H9 (cell line): ENCODE measurements at regions not wholly inside any gene's neighbourhood (a gene's known extent, or its start where the extent isn't known, plus 50 kb on each side); places are given as distances from the start of the nearest gene placed in this dataset.

Source experiments
- DNase-seq: peaks from one replicate; pipeline ENCODE4 v3.0.0-alpha.2; 2017
- H2AFZ ChIP-seq: one replicate; pipeline ENCODE4 v1.6.1; 2013; ENCODE audit warnings: mild to moderate bottlenecking, low read length, control low read depth, moderate library complexity
- H2AK5ac ChIP-seq: 2 replicates; pipeline ENCODE4 v1.6.1; 2013; ENCODE audit warnings: low read length, control low read depth, mixed read lengths; ENCODE audit not compliant: insufficient read length
- H2BK120ac ChIP-seq: one replicate; pipeline ENCODE4 v1.6.1; 2013; ENCODE audit warnings: low read depth, mild to moderate bottlenecking, low read length, control low read depth, inconsistent platforms; ENCODE audit not compliant: poor library complexity, severe bottlenecking
- H2BK12ac ChIP-seq: 2 replicates; pipeline ENCODE4 v1.6.1; 2013; ENCODE audit warnings: low read length, control low read depth, mixed read lengths, low read depth; ENCODE audit not compliant: insufficient read length
- H2BK15ac ChIP-seq: 2 replicates; pipeline ENCODE4 v1.6.1; 2013; ENCODE audit warnings: low read depth, low read length, control low read depth
- H2BK20ac ChIP-seq: one replicate; pipeline ENCODE4 v1.6.1; 2013; ENCODE audit warnings: low read depth, mild to moderate bottlenecking, low read length, control low read depth, inconsistent platforms; ENCODE audit not compliant: poor library complexity, severe bottlenecking
- H2BK5ac ChIP-seq: 2 replicates; pipeline ENCODE4 v1.6.1; 2013; ENCODE audit warnings: low read length, control low read depth, mixed read lengths; ENCODE audit not compliant: insufficient read length
- H3K14ac ChIP-seq: 2 replicates; pipeline ENCODE4 v1.6.1; 2013; ENCODE audit warnings: low read length, control low read depth; ENCODE audit not compliant: insufficient read depth
- H3K18ac ChIP-seq: 2 replicates; pipeline ENCODE4 v1.6.1; 2013; ENCODE audit warnings: low read depth, mild to moderate bottlenecking, mixed read lengths, low read length, control low read depth; ENCODE audit not compliant: insufficient read length
- H3K23ac ChIP-seq: 2 replicates; pipeline ENCODE4 v1.6.1; 2013; ENCODE audit warnings: low read length, control low read depth, mixed read lengths, low read depth; ENCODE audit not compliant: insufficient read length
- H3K23me2 ChIP-seq: 2 replicates; pipeline ENCODE4 v1.6.1; 2013; ENCODE audit warnings: low read depth, mild to moderate bottlenecking, mixed read lengths, low read length, control low read depth; ENCODE audit not compliant: insufficient read length, poor library complexity, severe bottlenecking
- H3K27ac ChIP-seq: 2 replicates; pipeline ENCODE4 v1.5.1; 2013; ENCODE audit warnings: low read length, control low read depth, mixed read lengths, low read depth; ENCODE audit not compliant: insufficient read length
- H3K27me3 ChIP-seq: 2 replicates; pipeline ENCODE4 v1.6.1; 2013; ENCODE audit warnings: low read length, control low read depth, inconsistent platforms; ENCODE audit not compliant: insufficient read depth
- H3K4ac ChIP-seq: 2 replicates; pipeline ENCODE4 v1.6.1; 2013; ENCODE audit warnings: low read depth, mild to moderate bottlenecking, control low read depth, inconsistent platforms, low read length, moderate library complexity
- H3K4me1 ChIP-seq: 2 replicates; pipeline ENCODE4 v1.6.1; 2013; ENCODE audit warnings: low read length, control low read depth, inconsistent platforms; ENCODE audit not compliant: insufficient read depth
- H3K4me2 ChIP-seq: 2 replicates; pipeline ENCODE4 v1.6.1; 2013; ENCODE audit warnings: low read length, control low read depth, mixed read lengths; ENCODE audit not compliant: insufficient read length, insufficient read depth
- H3K56ac ChIP-seq: 2 replicates; pipeline ENCODE4 v1.6.1; 2013; ENCODE audit warnings: low read depth, mild to moderate bottlenecking, mixed read lengths, low read length, control low read depth; ENCODE audit not compliant: insufficient read length
- H3K79me1 ChIP-seq: 2 replicates; pipeline ENCODE4 v1.6.1; 2013; ENCODE audit warnings: low read depth, mild to moderate bottlenecking, moderate library complexity, low read length, control low read depth, inconsistent platforms; ENCODE audit not compliant: insufficient read depth, poor library complexity, severe bottlenecking
- H3K79me2 ChIP-seq: 2 replicates; pipeline ENCODE4 v1.6.1; 2013; ENCODE audit warnings: low read length, control low read depth, inconsistent platforms; ENCODE audit not compliant: insufficient read depth
- H3K9ac ChIP-seq: 2 replicates; pipeline ENCODE4 v1.6.1; 2013; ENCODE audit warnings: low read length, control low read depth, mixed read lengths; ENCODE audit not compliant: insufficient read length; ENCODE audit errors: extremely low read depth
- H3K9me3 ChIP-seq: one replicate; pipeline ENCODE4 v1.6.1; 2013; ENCODE audit warnings: low read depth, low read length, inconsistent platforms; ENCODE audit not compliant: control insufficient read depth
- H3T11ph ChIP-seq: one replicate; pipeline ENCODE4 v1.6.1; 2013; ENCODE audit warnings: mild to moderate bottlenecking, low read length, control low read depth, inconsistent platforms
- H4K20me1 ChIP-seq: one replicate; pipeline ENCODE4 v1.6.1; 2013; ENCODE audit not compliant: control insufficient read depth, insufficient read length, insufficient read depth
- H4K5ac ChIP-seq: 2 replicates; pipeline ENCODE4 v1.6.1; 2013; ENCODE audit warnings: low read depth, mild to moderate bottlenecking, mixed read lengths, low read length, control low read depth; ENCODE audit not compliant: insufficient read length
- H4K8ac ChIP-seq: replicated peaks from 2 replicates; pipeline ENCODE4 v1.6.1; 2013; ENCODE audit warnings: low read length, control low read depth, mixed read lengths, low read depth; ENCODE audit not compliant: insufficient read length
- H4K91ac ChIP-seq: 2 replicates; pipeline ENCODE4 v1.6.1; 2013; ENCODE audit warnings: low read depth, mild to moderate bottlenecking, moderate library complexity, mixed read lengths, low read length, control low read depth; ENCODE audit not compliant: insufficient read length
- H3K27ac Mint-ChIP-seq, 3 experiments: 2 replicates in 2 of 3; 3 replicates in 1 of 3; pipeline ENCODE4 v1.8.0; 2020 to 2021; ENCODE audit warnings: mixed read lengths in 3 of 3, mild to moderate bottlenecking in 1 of 3, moderate library complexity in 1 of 3
- H3K27me3 Mint-ChIP-seq: 2 replicates; pipeline ENCODE4 v1.8.0; 2021; ENCODE audit warnings: low read depth, mild to moderate bottlenecking, moderate library complexity, mixed read lengths
- H3K36me3 Mint-ChIP-seq, 3 experiments: 2 replicates in 2 of 3; 3 replicates in 1 of 3; pipeline ENCODE4 v1.8.0; 2020 to 2021; ENCODE audit warnings: low read depth in 3 of 3, mixed read lengths in 3 of 3; ENCODE audit not compliant: insufficient read depth in 1 of 3
- H3K4me1 Mint-ChIP-seq, 2 experiments: 2 replicates each; pipeline ENCODE4 v1.8.0; 2020; ENCODE audit warnings: mixed read lengths in 2 of 2
- H3K4me3 Mint-ChIP-seq, 2 experiments: 2 replicates in 1 of 2; 3 replicates in 1 of 2; pipeline ENCODE4 v1.8.0; 2020 to 2021; ENCODE audit warnings: mild to moderate bottlenecking in 2 of 2, mixed read lengths in 2 of 2, moderate library complexity in 1 of 2
- H3K9me3 Mint-ChIP-seq, 2 experiments: 2 replicates in 1 of 2; 3 replicates in 1 of 2; pipeline ENCODE4 v1.8.0; 2020; ENCODE audit warnings: mild to moderate bottlenecking in 2 of 2, mixed read lengths in 2 of 2, moderate library complexity in 1 of 2
- CTCF ChIP-seq: fragments of 200-600 bp; sonication (generic); conservative IDR thresholded peaks from 3 replicates; pipeline ENCODE4 v1.8.0; 2021; ENCODE audit warnings: antibody characterized with exemption, mild to moderate bottlenecking
- WGBS: extraction: QIAGEN DNeasy Blood & Tissue Kit; methylation state at CpG from one replicate; pipeline ENCODE4 v1.1.7; 2013; ENCODE audit warnings: missing lambda C conversion rate, low lambda C conversion rate, mixed read lengths; ENCODE audit not compliant: insufficient read length; ENCODE audit errors: extremely low coverage; 5-methylcytosine and 5-hydroxymethylcytosine counted together

GRCh38 chr7:89456556-89456955, 661.0 kb upstream of the TEX47 start:
- Histone ChIP-seq H2BK5ac (no peak overlapping the region), H3K23ac (no peak overlapping the region), H2BK12ac (no peak overlapping the region), H3K4me2 (no peak overlapping the region), H2AFZ (no peak overlapping the region), H2AK5ac (no peak overlapping the region), H2BK120ac (no peak overlapping the region), H3K4ac (no peak overlapping the region), H3K79me1 (no peaks in the 10 kb centered on the region), H3T11ph (no peak overlapping the region), H3K9me3 (no peaks in the 10 kb centered on the region), H3K56ac (no peak overlapping the region), H3K9ac (no peak overlapping the region), H3K4me1 (no peaks in the 10 kb centered on the region), H3K14ac (no peak overlapping the region), H3K27ac (no peak overlapping the region), H2BK20ac (no peak overlapping the region), H3K79me2 (no peaks in the 10 kb centered on the region), H2BK15ac (no peak overlapping the region), H3K23me2 (no peaks in the 10 kb centered on the region), H3K27me3 (no peaks in the 10 kb centered on the region), H4K91ac (no peak overlapping the region), H4K5ac (no peak overlapping the region), H3K18ac (no peak overlapping the region), H4K8ac (no peak overlapping the region), H4K20me1 (no peaks in the 10 kb centered on the region)
- no peak for DNase-seq
- Mint-ChIP-seq H3K27me3 (no peaks in the 10 kb centered on the region), H3K27ac (no peak overlapping the region), H3K36me3 (no peaks in the 10 kb centered on the region), H3K4me1 (no peaks in the 10 kb centered on the region), H3K9me3 (0 out of 5 replicates have a peak, but pooled peaks cover 0 to 4% of the 10 kb centered on the region in 2 experiments), H3K4me3 (no peak overlapping the region)
- TF ChIP-seq CTCF: no peak
- no CpG with 5 or more reads among the region's 1 CpG for WGBS
